Right lobe of liver (tissue), 4 donors: ENCODE measurements at regions not wholly inside any gene's neighbourhood (a gene's known extent, or its start where the extent isn't known, plus 50 kb on each side); places are given as distances from the start of the nearest gene placed in this dataset.

Experiments used
- CTCF ChIP-seq, 4 donors: fragments of 200-600 bp in 3 of 4; fragments of 450-650 bp in 1 of 4; IDR thresholded peaks; one replicate each; pipeline versions ENCODE4 v1.5.1 to v1.8.0; 2016 to 2022; ENCODE audit warnings: antibody characterized with exemption in 4 of 4, mild to moderate bottlenecking in 2 of 4
- POLR2A ChIP-seq: fragments of 450-650 bp; IDR thresholded peaks from one replicate; pipeline ENCODE4 v1.6.1; 2017; ENCODE audit warnings: antibody characterized with exemption, mild to moderate bottlenecking
- donor health status: DM: no; HTN: no; CAD: no.
- donor health status: DM: no; HTN: no; CAD: no.
- donor health status: DM: no; HTN: yes; CAD: no.

DNA sequence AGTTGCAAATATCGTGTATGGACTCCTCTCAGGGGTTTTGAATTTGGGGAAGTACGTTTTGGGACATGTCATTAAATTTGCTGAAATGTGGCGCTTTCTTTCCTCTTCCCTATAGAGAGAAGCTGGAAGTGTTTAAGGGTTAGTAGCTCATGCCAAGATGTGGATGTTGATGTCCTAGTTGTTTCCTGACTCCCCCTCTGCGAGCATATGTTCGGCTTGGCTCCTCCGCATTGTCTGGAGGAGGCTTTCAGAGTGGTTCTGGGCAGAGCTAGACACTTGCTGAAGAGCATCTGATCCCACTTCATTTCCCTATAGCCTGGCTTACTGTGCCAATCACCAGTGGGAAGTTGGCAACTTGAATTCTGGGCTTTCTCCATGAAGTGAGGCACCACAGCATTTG is 347.4 kb upstream of the B3GALT2 start:
- TF ChIP-seq CTCF (IDR thresholded peaks at IDR 0.05): no peak
- TF ChIP-seq POLR2A: no peak
